Left cardiac atrium (tissue), 4 donors: ENCODE measurements at regions not wholly inside any gene's neighbourhood (a gene's known extent, or its start where the extent isn't known, plus 50 kb on each side); places are given as distances from the start of the nearest gene placed in this dataset.
"Not testable (repeated sequence)": the region's sequence is repeated elsewhere in the genome, so short reads cannot be mapped to it uniquely, and the experiment has no call there.

Experiments
- ATAC-seq, 2 donors: fragments of 200-7000 bp; cut with Tn5 transposase; one replicate each; pipeline ENCODE4 v1.9.1; 2020; ENCODE audit warnings: mild to moderate bottlenecking in 2 of 2, moderate library complexity in 2 of 2
- DNase-seq: peaks from one replicate; pipeline ENCODE4 v3.0.0-alpha.2; 2020
- intact Hi-C, 2 donors: fragments of 100-400 bp; cut with DNase I; formaldehyde crosslinking; loops; one replicate each; pipeline versions ENCODE4 v1.14.1 to v1.15.1; 2022 to 2023
- donor health status: DM: no; HTN: yes; CAD: no.
- donor health status: DM: no; HTN: yes; CAD: no; lungs with severe emphysema.
- donor health status: DM: yes; HTN: yes; CAD: no.
- donor health status: Dilated cardiomyopathy.

- DNase-seq, intact Hi-C loops, ATAC-seq: not testable (repeated sequence)
Observed at GRCh38 chr4:55696424-55696823, 60.3 kb upstream of the NMU start.

GRCh38 chr4:55706541-55706940 is 70.4 kb upstream of the NMU start:
- intact Hi-C loops = no loop called here
- DNase-seq (no peak), ATAC-seq (no peak)

- intact Hi-C loops = no loop called here
- no peak for DNase-seq
- no peak for ATAC-seq
Observed at GRCh38 chr4:55707507-55707906, 71.4 kb upstream of the NMU start.

GRCh38 chr4:55707991-55708390 is 71.9 kb upstream of the NMU start:
- intact Hi-C loops, ATAC-seq, DNase-seq: not testable (repeated sequence)

- DNase-seq, intact Hi-C loops, ATAC-seq: not testable (repeated sequence)
Observed at GRCh38 chr4:55712835-55713234, 76.7 kb upstream of the NMU start.

GRCh38 chr4:55721651-55722050 is 85.6 kb upstream of the NMU start:
- ATAC-seq = no peak
- intact Hi-C loops = no loop called here
- DNase-seq = no peak

GRCh38 chr4:55722132-55722531 is 86.0 kb upstream of the NMU start:
- intact Hi-C loops = no loop called here
- DNase-seq (no peak), ATAC-seq (no peak)

- ATAC-seq (no peak), DNase-seq (no peak)
- intact Hi-C loops = no loop called here
Observed at GRCh38 chr4:55723403-55723802, 87.3 kb upstream of the NMU start.

GRCh38 chr4:55725057-55725456 is 89.0 kb upstream of the NMU start:
- no peak for ATAC-seq
- intact Hi-C loops = no loop called here

GRCh38 chr4:55727746-55728145 is 91.6 kb upstream of the NMU start:
- intact Hi-C loops = no loop called here
- DNase-seq (no peak), ATAC-seq (no peak)

More at GRCh38 chr4:55725057-55725456, 89.0 kb upstream of the NMU start:
- DNase-seq = no peak

GRCh38 chr4:55729351-55730279 is 90.0 kb upstream of the EXOC1L start:
- intact Hi-C loops = no loop called here
- ATAC-seq (peak in 1 of 2 donors; percentile 60), DNase-seq (no peak)

GRCh38 chr4:55730280-55730931 is 89.2 kb upstream of the EXOC1L start:
- intact Hi-C loops = no loop called here
- ATAC-seq (no peak), DNase-seq (no peak)

- ATAC-seq (no peak), DNase-seq (no peak)
- intact Hi-C loops = no loop called here
Observed at GRCh38 chr4:55731959-55732358, 87.6 kb upstream of the EXOC1L start.

GRCh38 chr4:55732864-55733263 is 86.7 kb upstream of the EXOC1L start:
- intact Hi-C loops = no loop called here
- ATAC-seq = no peak
- DNase-seq = no peak

- ATAC-seq = peak; percentile 44 to 91
- intact Hi-C loops = no loop called here
- peak; percentile 77 for DNase-seq
Observed at GRCh38 chr4:55733932-55734331, 85.7 kb upstream of the EXOC1L start.

GRCh38 chr4:55736605-55737183 is 82.9 kb upstream of the EXOC1L start:
- no peak for ATAC-seq
- intact Hi-C loops = no loop called here

GRCh38 chr4:55742655-55743202 is 76.9 kb upstream of the EXOC1L start:
- peak in 1 of 2 donors; percentile 38 for ATAC-seq
- intact Hi-C loops = no loop called here
- no peak for DNase-seq

More at GRCh38 chr4:55736605-55737183, 82.9 kb upstream of the EXOC1L start:
- DNase-seq = no peak

GRCh38 chr4:55744369-55744768 is 75.2 kb upstream of the EXOC1L start:
- intact Hi-C loops = no loop called here
- DNase-seq = no peak

GRCh38 chr4:55745014-55745413 is 74.6 kb upstream of the EXOC1L start:
- ATAC-seq (no peak), DNase-seq (no peak)
- intact Hi-C loops = no loop called here

More at GRCh38 chr4:55744369-55744768, 75.2 kb upstream of the EXOC1L start:
- ATAC-seq = no peak

- DNase-seq = no peak
- ATAC-seq = no peak
- intact Hi-C loops = no loop called here
Observed at GRCh38 chr4:55747793-55748192, 71.8 kb upstream of the EXOC1L start.
